ENCODE measurements at regions not wholly inside any gene's neighbourhood (a gene's known extent, or its start where the extent isn't known, plus 50 kb on each side); places are given as distances from the start of the nearest gene placed in this dataset.

DNA sequence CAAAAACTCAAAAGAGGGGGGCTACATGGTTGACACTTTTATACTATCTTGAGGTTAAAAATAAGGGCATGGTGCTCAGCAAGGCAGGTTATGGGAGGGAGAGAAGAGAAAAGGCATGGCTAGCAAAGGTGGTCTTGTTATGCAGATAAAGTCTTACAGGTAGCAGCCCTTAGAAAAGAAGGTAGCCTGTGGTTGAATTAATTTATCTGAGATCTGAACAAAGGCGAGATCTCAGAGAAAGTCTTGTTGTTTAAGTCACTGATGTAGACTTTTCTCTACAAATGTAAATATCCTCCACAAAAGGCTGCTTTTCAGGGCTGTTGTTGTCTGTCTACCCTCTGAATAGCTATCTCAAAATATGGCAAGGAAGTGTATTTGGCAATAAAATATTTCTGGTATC is 1250.4 kb downstream of the PCDH18 start:
- TF ChIP-seq, protein P1, sequence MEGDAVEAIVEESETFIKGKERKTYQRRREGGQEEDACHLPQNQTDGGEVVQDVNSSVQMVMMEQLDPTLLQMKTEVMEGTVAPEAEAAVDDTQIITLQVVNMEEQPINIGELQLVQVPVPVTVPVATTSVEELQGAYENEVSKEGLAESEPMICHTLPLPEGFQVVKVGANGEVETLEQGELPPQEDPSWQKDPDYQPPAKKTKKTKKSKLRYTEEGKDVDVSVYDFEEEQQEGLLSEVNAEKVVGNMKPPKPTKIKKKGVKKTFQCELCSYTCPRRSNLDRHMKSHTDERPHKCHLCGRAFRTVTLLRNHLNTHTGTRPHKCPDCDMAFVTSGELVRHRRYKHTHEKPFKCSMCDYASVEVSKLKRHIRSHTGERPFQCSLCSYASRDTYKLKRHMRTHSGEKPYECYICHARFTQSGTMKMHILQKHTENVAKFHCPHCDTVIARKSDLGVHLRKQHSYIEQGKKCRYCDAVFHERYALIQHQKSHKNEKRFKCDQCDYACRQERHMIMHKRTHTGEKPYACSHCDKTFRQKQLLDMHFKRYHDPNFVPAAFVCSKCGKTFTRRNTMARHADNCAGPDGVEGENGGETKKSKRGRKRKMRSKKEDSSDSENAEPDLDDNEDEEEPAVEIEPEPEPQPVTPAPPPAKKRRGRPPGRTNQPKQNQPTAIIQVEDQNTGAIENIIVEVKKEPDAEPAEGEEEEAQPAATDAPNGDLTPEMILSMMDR (IDR thresholded peaks at IDR 0.05) = no peak
- TF ChIP-seq POLR2A (IDR thresholded peaks at IDR 0.05) (no peak), POLR2AphosphoS5 (IDR thresholded peaks at IDR 0.05; ENCODE audit: insufficient read depth in 1 of 2, low read depth in 1 of 2) (no peak)

Measured in vagina (tissue), 2 donors.